Calu3 (cell line): ENCODE measurements at regions not wholly inside any gene's neighbourhood (a gene's known extent, or its start where the extent isn't known, plus 50 kb on each side); places are given as distances from the start of the nearest gene placed in this dataset.

Experiments used
- BruUV-seq: library from RNA; stranded (reverse); fragments of 400-500 nt; replicated peaks from 2 replicates; lab custom pipeline; 2021; lab: Mats Ljungman, UMichigan
- CTCF ChIA-PET: fragments of 300-600 bp; sonication (Branson Sonifier 250); formaldehyde crosslinking; loops from one replicate; lab custom pipeline; 2022; ENCODE audit warnings: antibody characterized with exemption; lab: Charles Lee
- DNase-seq: peaks from one replicate; pipeline ENCODE4 v3.0.0; 2022
- H3K27ac Mint-ChIP-seq: one replicate; pipeline ENCODE4 v1.8.0; 2022; ENCODE audit warnings: mixed read lengths; ENCODE audit not compliant: unreplicated experiment
- H3K27me3 Mint-ChIP-seq: one replicate; pipeline ENCODE4 v1.8.0; 2022; ENCODE audit warnings: mixed read lengths; ENCODE audit not compliant: unreplicated experiment
- H3K36me3 Mint-ChIP-seq: one replicate; pipeline ENCODE4 v1.8.0; 2022; ENCODE audit warnings: mild to moderate bottlenecking, moderate library complexity, mixed read lengths; ENCODE audit not compliant: insufficient read depth, unreplicated experiment
- H3K4me1 Mint-ChIP-seq: one replicate; pipeline ENCODE4 v1.8.0; 2022; ENCODE audit warnings: mild to moderate bottlenecking, low read depth, mixed read lengths; ENCODE audit not compliant: unreplicated experiment
- H3K4me3 Mint-ChIP-seq: one replicate; pipeline ENCODE4 v1.8.0; 2022; ENCODE audit warnings: mild to moderate bottlenecking, low read depth, moderate library complexity, mixed read lengths; ENCODE audit not compliant: unreplicated experiment
- H3K9me3 Mint-ChIP-seq: one replicate; pipeline ENCODE4 v1.8.0; 2022; ENCODE audit warnings: low read depth, mixed read lengths; ENCODE audit not compliant: unreplicated experiment
- intact Hi-C: fragments of 100-400 bp; cut with micrococcal nuclease; formaldehyde crosslinking; loops from one replicate; pipeline ENCODE4 v1.10.0; 2022; ENCODE audit not compliant: unreplicated experiment
- TF ChIP-seq, protein P1 (sequence below): fragments of 200-600 bp; IDR thresholded peaks from one replicate; pipeline ENCODE4 v1.8.0; 2022; ENCODE audit warnings: antibody characterized with exemption; ENCODE audit not compliant: unreplicated experiment

DNA sequence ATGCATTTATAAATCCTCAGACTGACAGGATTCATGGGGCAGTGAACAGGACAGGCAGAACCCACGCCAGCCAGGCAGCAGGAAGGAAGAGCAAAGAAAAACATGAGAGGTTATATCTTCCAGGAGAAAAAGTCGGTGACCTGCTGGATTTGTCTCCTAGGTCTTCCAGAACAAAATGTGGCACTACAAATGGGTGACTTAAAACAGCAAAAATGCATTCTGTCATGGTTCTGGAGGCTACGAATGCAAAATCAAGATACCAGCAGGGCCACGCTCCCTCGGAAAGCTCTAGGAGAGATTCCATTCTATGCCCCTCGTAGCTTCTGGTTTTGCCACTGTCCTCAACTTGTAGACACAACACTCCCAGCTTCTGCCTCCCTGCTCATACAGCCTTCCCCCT lies 63.4 kb downstream of the PSMG1 start:
- TF ChIP-seq, protein P1, sequence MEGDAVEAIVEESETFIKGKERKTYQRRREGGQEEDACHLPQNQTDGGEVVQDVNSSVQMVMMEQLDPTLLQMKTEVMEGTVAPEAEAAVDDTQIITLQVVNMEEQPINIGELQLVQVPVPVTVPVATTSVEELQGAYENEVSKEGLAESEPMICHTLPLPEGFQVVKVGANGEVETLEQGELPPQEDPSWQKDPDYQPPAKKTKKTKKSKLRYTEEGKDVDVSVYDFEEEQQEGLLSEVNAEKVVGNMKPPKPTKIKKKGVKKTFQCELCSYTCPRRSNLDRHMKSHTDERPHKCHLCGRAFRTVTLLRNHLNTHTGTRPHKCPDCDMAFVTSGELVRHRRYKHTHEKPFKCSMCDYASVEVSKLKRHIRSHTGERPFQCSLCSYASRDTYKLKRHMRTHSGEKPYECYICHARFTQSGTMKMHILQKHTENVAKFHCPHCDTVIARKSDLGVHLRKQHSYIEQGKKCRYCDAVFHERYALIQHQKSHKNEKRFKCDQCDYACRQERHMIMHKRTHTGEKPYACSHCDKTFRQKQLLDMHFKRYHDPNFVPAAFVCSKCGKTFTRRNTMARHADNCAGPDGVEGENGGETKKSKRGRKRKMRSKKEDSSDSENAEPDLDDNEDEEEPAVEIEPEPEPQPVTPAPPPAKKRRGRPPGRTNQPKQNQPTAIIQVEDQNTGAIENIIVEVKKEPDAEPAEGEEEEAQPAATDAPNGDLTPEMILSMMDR, result no peak

DNA sequence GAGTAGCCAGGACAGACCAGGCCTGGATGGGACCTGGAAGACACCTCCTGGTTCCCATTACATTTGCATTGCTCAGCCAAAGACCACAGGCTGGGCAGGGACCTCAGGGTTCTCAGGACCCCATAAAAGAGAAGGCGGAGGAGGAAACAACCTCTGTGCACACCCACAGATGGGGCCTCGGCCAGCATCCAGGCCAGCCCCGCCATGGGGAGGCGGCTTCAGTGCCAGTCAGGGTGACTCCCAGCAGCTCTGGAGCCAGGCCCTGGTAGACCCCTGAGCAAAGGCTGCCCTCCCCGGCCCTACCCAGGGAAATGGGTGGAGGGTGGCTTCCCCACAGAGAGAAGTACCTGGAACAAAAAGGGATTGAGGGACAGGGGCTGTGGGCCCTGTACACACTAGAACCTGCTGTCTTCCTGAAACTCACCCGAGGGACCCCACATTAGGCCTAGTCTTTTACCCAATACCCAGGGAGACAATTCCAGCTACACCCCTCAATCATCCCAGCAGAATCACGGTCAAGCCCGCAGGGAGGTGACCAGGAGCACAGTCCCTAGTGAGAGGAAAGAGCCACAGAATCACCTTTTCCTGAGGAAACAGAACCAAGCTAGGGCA lies 64.5 kb downstream of the PSMG1 start:
- CTCF ChIA-PET, result no interaction called here
- Mint-ChIP-seq H3K27ac (no peak overlapping the region), H3K27me3 (peaks cover 19% of the 10 kb centered on the region), H3K9me3 (no peaks in the 10 kb centered on the region), H3K4me1 (no peaks in the 10 kb centered on the region), H3K36me3 (no peaks in the 10 kb centered on the region), H3K4me3 (no peak overlapping the region)
- no TSS peak for BruUV-seq
- intact Hi-C loops, result no loop called here
- no peak for DNase-seq
- TF ChIP-seq, protein P1, result no peak

More for the DNA sequence above, 63.4 kb downstream of the PSMG1 start:
- no peak overlapping the region for H3K4me3 Mint-ChIP-seq
- H3K36me3 Mint-ChIP-seq, result no peaks in the 10 kb centered on the region
- H3K4me1 Mint-ChIP-seq, result no peaks in the 10 kb centered on the region
- BruUV-seq, result no TSS peak
- H3K27me3 Mint-ChIP-seq, result peaks cover 19% of the 10 kb centered on the region
- no peaks in the 10 kb centered on the region for H3K9me3 Mint-ChIP-seq
- CTCF ChIA-PET, result no interaction called here
- no peak overlapping the region for H3K27ac Mint-ChIP-seq
- DNase-seq, result no peak
- intact Hi-C loops, result loop anchor here (10.0 kb wide), 1 partner anchor 205 kb away; no protein-coding TSS in a partner anchor

DNA sequence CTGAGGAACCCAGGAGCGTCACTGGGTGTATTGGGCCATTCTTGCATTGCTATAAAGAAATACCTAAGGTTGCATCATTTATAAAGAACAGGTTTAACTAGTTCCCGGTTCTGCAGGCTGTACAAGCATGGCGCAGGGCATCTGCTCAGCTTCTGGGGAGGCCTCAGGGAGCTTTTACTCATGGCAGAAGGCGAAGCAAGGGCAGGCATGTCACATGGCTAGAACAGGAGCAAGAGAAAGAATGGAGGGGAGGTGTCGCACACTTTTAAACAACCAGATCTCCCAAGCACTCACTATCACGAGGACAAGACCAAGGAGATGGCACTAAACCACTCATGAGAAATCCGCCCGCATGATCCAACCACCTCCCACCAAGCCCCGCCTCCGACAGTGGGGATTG lies 65.2 kb downstream of the PSMG1 start:
- no peaks in the 10 kb centered on the region for H3K9me3 Mint-ChIP-seq
- CTCF ChIA-PET, result no interaction called here
- H3K36me3 Mint-ChIP-seq, result no peaks in the 10 kb centered on the region
- intact Hi-C loops, result no loop called here
- no peaks in the 10 kb centered on the region for H3K4me1 Mint-ChIP-seq
- peaks cover 19% of the 10 kb centered on the region for H3K27me3 Mint-ChIP-seq
- H3K27ac Mint-ChIP-seq, result no peak overlapping the region
- H3K4me3 Mint-ChIP-seq, result no peak overlapping the region
- BruUV-seq, result no TSS peak
- DNase-seq, result no peak
- TF ChIP-seq, protein P1, result no peak

- Mint-ChIP-seq H3K9me3 (no peaks in the 10 kb centered on the region), H3K27me3 (peaks cover 19% of the 10 kb centered on the region), H3K4me1 (no peaks in the 10 kb centered on the region), H3K36me3 (no peaks in the 10 kb centered on the region), H3K27ac (no peak overlapping the region), H3K4me3 (no peak overlapping the region)
- no TSS peak for BruUV-seq
- intact Hi-C loops, result no loop called here
- TF ChIP-seq, protein P1, result no peak
- no peak for DNase-seq
- CTCF ChIA-PET, result no interaction called here
Observed at GRCh38 chr21:39117440-39117970, 65.7 kb downstream of the PSMG1 start.
